ENCODE measurements at regions not wholly inside any gene's neighbourhood (a gene's known extent, or its start where the extent isn't known, plus 50 kb on each side); places are given as distances from the start of the nearest gene placed in this dataset.

DNA sequence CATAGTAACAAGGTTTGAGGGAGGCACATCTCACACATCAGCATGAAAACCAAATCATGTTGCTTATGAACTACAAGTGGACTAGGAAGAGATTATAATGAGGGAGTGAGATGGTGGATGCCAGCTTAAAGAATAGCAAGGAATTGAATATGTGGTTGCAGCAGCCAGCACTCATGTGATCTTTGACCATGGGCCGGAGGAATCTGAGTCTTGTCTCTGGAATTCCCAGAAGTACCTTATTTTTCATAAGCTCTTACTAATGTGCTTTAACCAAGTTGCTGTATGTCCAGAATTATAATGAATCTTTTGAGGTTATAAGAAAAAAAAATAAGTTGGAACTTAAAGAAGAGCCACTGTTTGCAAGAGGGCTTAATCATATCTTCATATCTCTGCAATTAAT, 97.0 kb downstream of the DISP1 start:
- no peak for DNase-seq (ENCODE audit: low spot score)

GRCh38 chr1:222912730-222913129, 97.9 kb downstream of the DISP1 start:
- no peak for DNase-seq (ENCODE audit: low spot score)

DNA sequence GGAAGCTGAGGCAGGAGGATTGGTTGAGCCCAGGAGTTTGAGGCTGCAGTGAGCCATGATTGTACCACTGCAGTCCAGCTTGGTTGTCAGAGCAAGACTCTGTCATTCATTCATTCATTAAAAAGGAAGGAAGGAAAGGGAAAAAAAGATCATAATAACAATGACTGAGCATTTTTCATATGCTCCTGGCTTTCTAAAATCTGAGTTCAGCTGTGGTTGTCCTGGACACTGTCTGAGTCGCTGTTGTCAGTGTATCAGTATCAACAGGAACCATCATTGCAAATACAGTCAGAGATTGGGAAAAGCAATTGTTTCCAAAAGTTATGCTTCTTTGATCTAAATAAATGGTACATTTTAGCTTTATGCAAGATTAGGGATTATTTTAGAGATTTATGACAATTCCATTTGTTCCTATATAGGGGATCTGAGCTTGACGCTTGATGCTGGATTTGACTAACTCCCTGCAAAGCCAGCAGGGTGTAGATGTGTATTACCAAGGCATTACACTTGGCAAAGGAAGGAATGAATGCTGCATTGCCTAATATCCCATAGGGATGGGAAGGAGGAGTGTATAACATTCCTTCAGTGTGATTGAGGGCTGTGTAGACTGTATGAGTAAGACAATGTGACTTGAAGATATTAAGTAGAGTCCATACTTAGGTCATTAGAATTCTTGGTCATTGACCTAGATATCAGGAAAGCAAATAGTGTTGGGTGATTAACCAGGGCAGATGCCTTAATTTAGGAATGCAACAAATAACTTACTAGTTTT, 100.2 kb downstream of the DISP1 start:
- no peak for DNase-seq (ENCODE audit: low spot score)

DNA sequence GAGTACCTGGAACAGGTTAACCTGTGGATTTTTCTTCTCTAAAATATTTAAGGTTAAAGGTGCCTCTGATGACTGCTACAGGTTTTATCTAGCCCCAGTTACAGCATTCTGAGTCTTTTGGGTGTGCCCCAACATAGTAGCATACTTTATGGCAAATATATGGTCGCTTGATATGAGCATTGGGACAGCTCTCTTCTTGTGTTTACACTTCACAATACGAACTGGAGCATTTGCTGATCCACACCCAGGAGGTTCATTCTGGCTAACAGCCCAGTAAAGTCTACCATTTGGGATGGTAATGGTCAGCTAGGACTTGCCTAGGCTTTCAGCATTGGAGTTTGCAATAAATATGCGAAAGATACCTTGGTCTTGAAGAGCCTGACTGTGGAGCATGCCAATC, 101.3 kb downstream of the DISP1 start:
- DNase-seq (ENCODE audit: low spot score): no peak

DNA sequence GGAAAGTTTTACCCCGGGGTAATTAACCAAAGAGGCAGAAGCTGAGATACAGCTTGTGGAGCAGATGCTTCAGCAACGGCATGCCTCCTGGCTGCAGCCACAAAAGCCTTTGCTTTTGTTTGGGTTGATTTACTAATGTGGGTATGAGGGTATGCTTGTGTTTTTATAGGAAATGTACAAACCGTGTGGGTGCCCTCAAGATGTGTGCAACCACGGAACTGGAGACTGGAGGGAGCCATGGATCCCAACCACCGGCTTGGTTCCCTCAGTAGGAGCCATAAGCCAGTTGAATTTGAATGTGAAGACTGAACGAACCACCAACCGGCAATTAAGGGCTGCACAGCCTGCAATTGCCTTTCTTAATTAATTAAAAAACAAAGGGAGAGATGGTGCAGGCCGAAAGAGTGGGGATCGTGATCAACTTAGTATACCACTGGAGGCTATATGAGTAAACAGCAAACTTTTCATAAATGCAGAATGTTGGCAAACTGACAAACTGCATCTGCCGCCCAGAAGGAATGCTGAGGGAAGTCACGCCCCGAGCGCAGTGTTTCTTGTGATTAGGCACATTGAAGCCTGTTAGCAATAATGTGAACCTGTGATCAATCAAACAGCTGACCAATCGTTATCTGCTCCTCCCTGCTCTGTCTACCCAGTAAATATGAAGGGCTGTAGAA, 104.1 kb downstream of the DISP1 start:
- DNase-seq (ENCODE audit: low spot score): no peak

GRCh38 chr1:222919478-222919865, 104.6 kb downstream of the DISP1 start:
- no peak for DNase-seq (ENCODE audit: low spot score)

DNA sequence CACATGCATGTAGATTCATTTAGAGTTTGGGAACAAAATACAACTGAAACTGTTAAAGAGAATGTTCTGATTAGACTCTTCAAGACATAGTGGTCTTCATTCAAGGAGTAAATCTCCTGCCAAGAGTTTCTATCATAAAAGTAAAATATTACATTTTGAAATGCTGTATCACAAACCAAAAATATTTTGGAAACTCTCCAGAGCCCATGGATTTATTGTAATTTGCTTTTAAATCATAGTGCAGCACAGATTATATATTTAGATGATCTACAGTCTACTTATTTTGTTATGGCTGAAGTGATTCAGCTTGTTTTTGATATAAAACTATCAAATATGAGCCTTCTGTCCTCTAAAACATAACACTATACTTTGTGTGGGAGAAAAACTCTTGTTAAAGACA, 105.3 kb downstream of the DISP1 start:
- no peak for DNase-seq (ENCODE audit: low spot score)

DNA sequence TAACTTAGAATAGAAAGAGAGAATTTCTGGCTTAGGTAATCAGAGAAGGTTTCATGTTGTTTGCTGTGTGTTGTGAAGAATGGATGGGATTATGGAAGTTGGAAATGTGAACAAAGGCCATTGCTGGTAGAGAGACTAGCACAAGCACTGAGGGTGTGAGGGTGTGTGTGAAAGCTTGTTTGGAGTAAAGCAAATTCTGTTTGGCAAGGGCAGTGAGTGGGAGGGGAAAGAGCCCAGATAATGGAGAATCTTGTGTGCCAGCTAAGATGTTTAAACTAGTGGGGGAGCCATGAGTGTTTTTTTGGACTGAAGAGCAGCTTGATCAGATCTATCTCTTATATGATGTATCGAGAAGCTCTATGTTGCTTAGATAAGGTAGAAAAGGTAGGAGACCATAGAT, 107.1 kb downstream of the DISP1 start:
- no peak for DNase-seq (ENCODE audit: low spot score)

DNA sequence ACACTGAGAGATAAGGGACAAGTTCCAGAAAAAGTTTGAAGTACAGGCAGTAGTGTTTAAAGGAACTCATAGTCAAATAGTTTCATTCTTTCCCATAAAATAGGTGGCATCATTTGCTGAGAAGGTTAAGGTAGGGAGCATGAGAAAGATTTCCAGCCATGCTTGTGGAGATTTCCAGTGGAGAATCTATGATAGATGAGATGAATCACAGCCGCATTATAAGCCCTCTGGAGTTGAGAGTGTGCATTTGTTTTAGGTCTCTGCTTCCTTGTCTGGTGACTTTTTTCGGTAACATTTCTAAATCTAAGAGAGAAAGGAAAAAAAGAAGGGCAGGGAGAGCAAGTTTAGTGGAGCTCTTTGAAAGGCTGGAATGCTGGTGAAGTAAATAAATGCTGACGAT, 108.7 kb downstream of the DISP1 start:
- no peak for DNase-seq (ENCODE audit: low spot score)

DNA sequence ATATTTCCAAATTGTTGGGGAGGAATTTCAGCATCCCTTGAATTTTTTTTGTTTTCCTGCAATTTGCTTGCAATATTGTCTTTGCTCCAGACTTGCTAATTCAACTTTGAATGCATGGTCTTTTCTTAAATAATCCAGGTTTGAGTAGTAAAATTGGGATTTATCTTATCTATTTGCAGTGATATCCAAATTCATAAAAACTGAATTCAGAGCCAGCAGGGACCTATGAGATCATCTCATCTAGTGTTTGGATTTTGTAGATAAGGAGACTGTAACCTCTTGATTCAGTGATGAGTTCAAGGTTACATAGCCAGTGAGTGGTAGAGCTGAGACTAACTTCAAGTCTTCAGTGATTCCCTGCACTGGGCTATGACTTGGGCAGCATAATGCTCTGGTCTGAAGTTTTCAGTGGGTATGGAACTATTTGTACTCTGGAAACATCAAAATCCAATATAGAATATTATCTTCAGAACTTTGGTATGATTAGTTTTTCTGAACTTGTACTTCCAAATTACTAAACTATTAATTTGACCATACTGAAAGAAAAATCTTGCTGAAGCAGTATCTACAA, 109.4 kb downstream of the DISP1 start:
- no peak for DNase-seq (ENCODE audit: low spot score)

DNA sequence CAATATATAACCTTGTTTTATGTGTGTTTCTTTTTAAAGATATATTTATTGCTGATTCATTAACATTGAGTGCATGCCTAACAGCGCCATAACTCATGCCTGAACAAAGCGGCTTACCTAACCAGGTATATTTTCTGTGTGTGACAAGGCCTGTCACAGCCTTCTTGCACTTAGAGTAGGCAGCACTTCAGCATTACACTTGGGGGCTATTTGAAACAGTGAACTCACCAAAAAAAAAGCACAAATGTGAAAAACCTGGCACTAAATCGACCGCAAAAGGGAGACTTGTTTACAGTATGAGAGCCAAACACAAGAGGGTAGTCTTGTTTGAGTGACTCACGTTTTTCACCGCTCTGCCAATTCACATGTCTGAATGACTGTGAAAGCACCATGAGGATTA, 111.7 kb downstream of the DISP1 start:
- DNase-seq (ENCODE audit: low spot score): no peak

DNA sequence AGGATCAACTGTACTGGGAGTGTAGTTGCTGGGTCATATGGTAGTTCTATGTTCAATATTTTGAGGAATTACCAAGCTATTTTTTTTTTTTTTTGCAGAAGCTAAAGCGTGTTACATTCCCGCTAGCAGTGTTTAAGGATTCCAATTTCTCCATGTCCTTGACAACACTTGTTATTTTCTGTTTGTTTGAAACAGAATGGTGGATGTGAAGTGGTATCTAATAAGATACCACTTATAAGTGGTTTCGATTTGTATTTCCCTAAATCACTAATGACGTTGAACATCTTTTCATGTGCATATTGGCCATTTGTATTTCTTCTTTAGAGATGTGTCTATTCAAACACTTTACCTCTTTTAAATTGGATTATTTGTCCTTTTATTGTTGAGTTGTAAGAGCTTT, 112.2 kb downstream of the DISP1 start:
- no peak for DNase-seq (ENCODE audit: low spot score)

GRCh38 chr1:222928212-222928611, 113.4 kb downstream of the DISP1 start:
- peak; percentile 74 for DNase-seq (ENCODE audit: low spot score)

- no peak for DNase-seq (ENCODE audit: low spot score)
Observed at GRCh38 chr1:222930070-222930469, 115.2 kb downstream of the DISP1 start.

DNA sequence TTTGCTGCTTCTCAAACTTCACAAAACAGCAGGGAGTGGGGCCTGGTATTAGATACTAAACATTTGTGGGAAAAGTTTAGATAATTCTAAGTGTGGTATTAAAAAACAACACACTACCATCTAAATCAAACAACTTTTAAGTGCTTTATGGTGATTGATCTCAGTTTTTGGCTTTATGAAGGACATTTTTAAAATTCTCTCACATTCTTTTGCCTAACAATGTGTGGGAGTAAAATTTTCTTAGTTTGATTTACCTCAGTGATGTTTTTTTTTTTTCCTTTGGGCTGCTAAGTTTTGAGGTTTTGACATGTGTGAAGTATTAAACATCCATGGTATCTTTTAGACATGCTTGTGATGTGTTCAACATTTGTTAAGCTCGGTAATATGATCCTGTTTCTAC, 116.2 kb downstream of the DISP1 start:
- no peak for DNase-seq (ENCODE audit: low spot score)

GRCh38 chr1:222933273-222933672, 118.4 kb downstream of the DISP1 start:
- DNase-seq (ENCODE audit: low spot score): no peak

DNA sequence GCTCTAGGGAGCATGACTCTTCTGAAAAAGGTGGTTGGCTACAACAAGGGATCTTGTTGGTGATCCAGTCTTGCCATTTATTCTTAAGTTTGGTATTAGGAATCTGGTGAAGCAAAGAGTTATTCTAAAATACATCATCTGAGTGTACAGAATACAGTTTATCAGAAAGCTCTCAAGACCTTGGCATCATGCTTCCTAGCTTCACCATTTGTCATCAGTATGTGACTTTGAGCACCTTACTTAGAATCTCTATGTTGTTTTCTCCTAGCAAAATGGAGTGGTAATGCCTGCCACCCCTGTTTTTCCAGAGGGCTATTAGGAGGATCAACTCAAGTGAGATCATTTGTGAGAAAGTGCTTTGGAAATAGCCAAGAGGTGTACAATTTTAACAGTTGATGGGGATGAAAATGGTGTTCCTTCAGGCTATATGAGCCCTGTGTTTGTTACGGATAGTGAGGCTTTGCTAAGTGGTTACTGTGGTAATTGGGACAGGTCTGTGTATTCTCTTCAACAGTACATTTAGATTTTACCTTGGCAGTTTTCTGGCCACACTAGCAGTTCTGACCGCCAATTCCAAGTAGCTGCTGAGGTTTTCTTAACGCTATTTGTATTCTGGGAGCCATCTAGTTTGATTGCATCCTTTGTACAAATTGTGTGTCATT, 120.5 kb downstream of the DISP1 start:
- DNase-seq (ENCODE audit: low spot score): no peak

DNA sequence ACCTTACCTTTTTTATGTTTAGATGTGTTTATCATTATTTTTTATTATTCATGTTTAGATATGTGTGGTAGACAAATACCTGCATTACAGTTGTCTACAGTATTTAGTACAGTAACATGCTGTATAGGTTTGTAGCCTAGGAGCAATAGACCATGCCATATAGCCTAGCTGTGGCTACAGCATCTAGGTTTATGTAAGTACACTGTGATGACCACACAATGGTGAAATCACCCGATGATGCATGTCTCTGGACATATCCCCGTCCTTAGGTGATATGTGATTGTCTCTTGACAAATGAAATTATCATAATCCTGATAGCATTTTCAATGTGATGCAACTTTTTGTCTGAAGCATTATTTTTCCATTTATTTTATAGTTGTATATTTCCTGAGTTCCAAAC, 121.2 kb downstream of the DISP1 start:
- no peak for DNase-seq (ENCODE audit: low spot score)

DNA sequence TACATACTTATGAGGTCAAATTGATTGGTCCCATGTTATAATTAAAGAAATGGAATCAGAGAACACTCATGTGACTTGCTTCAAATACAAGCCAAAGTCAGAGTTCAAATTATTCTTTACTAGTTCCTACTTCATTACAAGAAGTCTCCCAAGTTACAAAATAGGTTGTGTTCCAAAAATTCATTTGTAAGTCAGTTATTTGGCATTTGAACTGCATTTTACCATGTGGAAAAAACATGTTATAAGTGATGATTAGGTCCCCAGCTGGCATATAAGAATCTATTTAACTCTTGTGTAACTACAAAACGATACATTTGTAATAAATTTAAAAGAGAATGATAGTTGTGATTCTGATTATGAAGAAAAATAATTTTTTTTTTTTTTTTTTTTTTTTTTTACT, 124.1 kb downstream of the DISP1 start:
- no peak for DNase-seq (ENCODE audit: low spot score)

DNA sequence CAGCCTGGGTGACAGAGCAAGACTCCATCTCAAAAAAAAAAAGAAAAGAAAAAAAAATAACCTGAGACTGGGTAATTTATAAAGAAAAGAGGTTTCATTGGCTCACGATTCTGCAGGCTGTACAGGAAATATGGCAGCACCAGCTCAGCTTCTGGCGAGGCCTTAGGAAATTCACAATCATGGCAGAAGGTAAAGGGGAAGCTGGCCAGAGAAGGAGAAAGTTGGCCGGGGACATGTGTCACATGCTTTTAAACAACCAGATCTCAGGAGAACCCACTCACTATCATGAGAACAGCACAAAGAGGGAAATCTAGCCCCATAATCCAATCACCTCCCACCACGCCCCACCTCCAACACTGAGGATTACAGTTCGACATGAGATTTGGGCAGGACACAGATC, 125.3 kb downstream of the DISP1 start:
- no peak for DNase-seq (ENCODE audit: low spot score)

DNA sequence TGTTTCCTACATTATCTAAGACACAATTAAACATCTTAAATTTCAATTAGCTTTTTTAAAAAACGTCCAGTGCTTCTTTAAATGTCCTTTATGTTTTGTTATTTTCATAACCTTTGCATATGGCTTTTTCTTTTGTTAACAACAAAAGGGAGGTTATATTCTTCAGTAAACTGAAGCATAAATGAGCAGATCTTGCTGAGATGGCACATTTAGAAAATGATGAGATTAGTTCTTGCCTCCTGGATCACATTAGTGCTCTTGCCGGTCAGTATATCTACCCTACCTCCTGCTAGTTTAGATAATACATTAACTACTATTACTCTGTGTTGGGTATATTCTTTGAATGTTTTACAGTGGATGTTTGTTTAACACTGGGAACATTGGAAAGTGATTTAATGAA, 126.1 kb downstream of the DISP1 start:
- DNase-seq (ENCODE audit: low spot score): no peak

DNA sequence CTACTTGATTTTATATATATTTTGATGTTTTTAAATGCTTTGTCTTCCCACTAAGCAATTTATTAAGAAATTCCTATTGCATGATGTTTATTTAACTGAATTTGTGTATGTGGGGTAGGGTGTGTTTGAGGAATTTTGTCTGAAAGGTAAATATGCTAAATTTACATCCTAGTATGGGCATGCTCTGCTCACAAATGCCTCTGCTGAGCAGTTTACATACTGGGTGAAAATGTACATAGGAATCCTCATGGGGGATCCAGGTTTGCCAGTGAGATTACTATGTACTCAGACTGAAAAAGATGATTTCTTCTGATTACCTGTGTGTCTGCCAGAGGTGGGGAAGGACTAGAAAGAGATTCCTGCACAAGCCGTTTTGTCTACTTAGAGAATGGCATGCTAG, 126.6 kb downstream of the DISP1 start:
- DNase-seq (ENCODE audit: low spot score): no peak

GRCh38 chr1:222946436-222946835, 131.6 kb downstream of the DISP1 start:
- no peak for DNase-seq (ENCODE audit: low spot score)
